Vagina (tissue), 2 donors: ENCODE measurements at regions not wholly inside any gene's neighbourhood (a gene's known extent, or its start where the extent isn't known, plus 50 kb on each side); places are given as distances from the start of the nearest gene placed in this dataset.

Experiments used
- CTCF ChIP-seq, 3 experiments: fragments of 450-650 bp in 2 of 3; fragments of 200-600 bp in 1 of 3; sonication (generic) in 1 of 3; IDR thresholded peaks; one replicate each; pipeline ENCODE4 v1.5.1; 2017 to 2019; ENCODE audit warnings: antibody characterized with exemption in 3 of 3, mild to moderate bottlenecking in 2 of 3, moderate library complexity in 2 of 3
- POLR2A ChIP-seq, 2 donors: fragments of 450-650 bp; IDR thresholded peaks; one replicate each; pipeline ENCODE4 v1.6.1; 2017; ENCODE audit warnings: antibody characterized with exemption in 2 of 2, mild to moderate bottlenecking in 2 of 2, moderate library complexity in 2 of 2
- POLR2AphosphoS5 ChIP-seq, 2 donors: sonication (generic); formaldehyde crosslinking; IDR thresholded peaks; one replicate each; pipeline ENCODE4 v1.9.0; 2017; ENCODE audit warnings: antibody characterized with exemption in 2 of 2, mild to moderate bottlenecking in 2 of 2, low read depth in 1 of 2; ENCODE audit not compliant: insufficient read depth in 1 of 2

- no peak for TF ChIP-seq CTCF (IDR thresholded peaks at IDR 0.05)
- no peak for TF ChIP-seq POLR2A (IDR thresholded peaks at IDR 0.05)
- no peak for TF ChIP-seq POLR2AphosphoS5 (IDR thresholded peaks at IDR 0.05; ENCODE audit: insufficient read depth in 1 of 2, low read depth in 1 of 2)
Observed at GRCh38 chrX:78592030-78592429, 67.1 kb downstream of the RTL3 start.
